ENCODE measurements at regions not wholly inside any gene's neighbourhood (a gene's known extent, or its start where the extent isn't known, plus 50 kb on each side); places are given as distances from the start of the nearest gene placed in this dataset.
"Not testable (repeated sequence)": the region's sequence is repeated elsewhere in the genome, so short reads cannot be mapped to it uniquely, and the experiment has no call there.

- not testable (repeated sequence) for DNase-seq
Measured at GRCh38 chr7:76117306-76117991, 69.5 kb downstream of the MDH2 start.

- not testable (repeated sequence) for DNase-seq
Measured at GRCh38 chr7:76118253-76119036, 70.5 kb downstream of the MDH2 start.

- no peak for DNase-seq
Measured at GRCh38 chr7:76121044-76121443, 73.1 kb downstream of the MDH2 start.

DNA sequence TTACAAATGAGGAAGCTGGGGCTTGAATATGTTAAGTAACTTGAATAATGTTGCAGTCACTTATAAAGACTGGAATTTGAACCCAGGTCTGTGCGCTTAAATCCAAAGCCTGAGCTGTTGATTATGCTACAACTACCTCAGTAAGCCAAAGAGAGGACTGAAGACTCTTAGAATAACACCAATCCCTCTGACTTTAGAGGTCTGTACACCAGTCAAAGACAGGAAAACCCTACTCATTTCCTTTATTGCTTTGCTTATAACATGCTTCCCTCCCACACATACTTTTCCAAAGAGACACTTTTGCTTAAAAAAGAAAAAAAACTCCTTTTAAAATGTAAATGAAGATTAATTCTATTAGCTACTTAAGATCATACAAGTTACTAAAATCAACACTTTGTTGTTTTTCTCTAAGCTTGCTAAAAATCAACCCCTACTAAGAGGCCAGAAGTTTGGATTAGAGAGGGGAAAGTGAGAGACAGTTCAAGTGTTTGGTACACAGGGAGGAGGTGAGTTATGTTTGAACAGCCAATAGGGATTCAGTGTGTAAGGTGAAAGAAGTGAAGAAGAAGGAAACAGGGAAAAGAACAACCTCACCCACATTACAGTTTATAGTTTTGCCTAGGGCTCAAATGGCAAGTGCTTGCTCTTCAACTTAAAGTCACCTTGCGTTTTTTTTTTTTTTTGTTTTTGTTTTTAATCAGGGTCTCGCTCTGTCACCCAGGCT is 74.8 kb downstream of the MDH2 start:
- DNase-seq: peak; percentile 13

- DNase-seq: no peak
Measured at GRCh38 chr7:76123316-76123715, 75.4 kb downstream of the MDH2 start.

DNA sequence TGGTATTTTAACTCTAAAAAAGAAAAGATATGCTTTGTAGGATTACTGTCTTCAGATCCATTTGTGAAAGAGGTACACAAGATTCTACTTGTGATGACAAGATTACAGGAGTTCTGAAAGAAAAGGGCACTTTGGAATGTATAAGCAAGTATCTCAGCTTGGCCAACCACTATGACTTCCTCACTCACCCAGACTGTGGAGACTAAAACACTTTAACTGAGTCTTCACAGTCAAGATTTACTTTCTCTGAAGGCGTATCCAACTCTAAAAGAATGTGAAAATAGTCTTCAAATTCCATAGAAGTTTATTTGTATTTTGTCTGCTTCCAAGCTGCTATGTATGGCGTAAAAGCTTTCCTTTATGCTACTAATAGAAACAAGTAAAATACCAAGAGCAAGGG is 76.1 kb upstream of the SRRM3 start:
- no peak for DNase-seq

DNA sequence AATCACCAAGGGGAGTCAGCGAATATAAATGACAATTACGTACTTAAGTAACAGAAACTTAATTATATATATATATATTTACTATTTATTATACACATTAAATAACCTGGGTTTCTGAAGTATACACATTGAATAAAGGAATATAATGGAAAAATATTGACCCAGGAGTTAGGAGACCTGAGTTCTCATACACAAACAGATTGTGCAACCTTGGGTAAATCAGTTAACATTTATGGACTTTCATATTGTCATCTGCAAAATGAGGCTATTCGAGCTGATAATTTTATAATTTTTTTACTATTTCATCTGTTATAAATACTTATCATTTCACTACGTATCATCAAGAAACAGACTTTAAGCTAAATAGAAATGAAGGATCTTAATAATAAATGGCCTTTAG is 75.1 kb upstream of the SRRM3 start:
- no peak for DNase-seq

- no peak for DNase-seq
Measured at GRCh38 chr7:76129366-76129765, 72.3 kb upstream of the SRRM3 start.

- DNase-seq: no peak
Measured at GRCh38 chr7:76129836-76130235, 71.9 kb upstream of the SRRM3 start.

GRCh38 chr7:76130661-76131060 is 71.0 kb upstream of the SRRM3 start:
- DNase-seq: not testable (repeated sequence)

- not testable (repeated sequence) for DNase-seq
Measured at GRCh38 chr7:76131887-76132286, 69.8 kb upstream of the SRRM3 start.

- no peak for DNase-seq
Measured at GRCh38 chr7:76133164-76133775, 68.4 kb upstream of the SRRM3 start.

DNA sequence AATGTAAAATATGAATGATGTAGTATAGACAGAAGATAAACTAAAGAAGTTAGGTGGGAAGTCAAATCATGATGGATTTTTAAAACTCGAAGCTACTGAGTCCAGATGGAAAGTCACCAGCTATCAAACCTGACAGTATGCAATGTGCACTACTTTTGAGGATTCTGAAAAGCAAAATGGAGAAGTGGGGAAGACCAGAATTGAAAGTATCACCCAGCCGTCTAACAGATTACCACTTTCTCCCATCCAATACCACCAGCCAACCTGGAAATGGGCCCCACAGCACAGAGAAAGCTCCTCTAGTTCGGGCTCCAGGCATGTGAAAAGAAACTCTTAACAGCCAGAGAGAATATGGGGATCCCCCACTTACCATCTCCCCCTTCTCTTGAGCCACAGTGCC is 67.9 kb upstream of the SRRM3 start:
- no peak for DNase-seq

DNA sequence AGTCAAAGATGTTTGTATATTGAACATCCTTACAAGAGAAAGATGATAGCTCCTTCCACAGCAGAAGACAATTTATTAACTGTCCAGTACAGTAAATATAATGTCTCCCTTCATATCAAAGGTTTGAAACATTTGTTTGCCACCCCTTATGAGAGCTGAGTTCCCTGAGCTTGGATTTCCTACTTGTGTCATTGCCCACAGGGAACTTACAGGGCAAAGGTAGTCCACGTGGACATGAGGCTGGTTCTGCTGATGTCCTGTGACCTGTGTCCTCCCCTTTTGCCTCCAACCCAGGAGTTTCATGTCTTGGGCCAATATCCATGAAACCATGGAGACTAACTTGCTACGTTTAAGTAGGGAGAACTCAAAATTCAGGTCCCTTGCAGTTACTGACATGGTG is 66.4 kb upstream of the SRRM3 start:
- not testable (repeated sequence) for DNase-seq

DNA sequence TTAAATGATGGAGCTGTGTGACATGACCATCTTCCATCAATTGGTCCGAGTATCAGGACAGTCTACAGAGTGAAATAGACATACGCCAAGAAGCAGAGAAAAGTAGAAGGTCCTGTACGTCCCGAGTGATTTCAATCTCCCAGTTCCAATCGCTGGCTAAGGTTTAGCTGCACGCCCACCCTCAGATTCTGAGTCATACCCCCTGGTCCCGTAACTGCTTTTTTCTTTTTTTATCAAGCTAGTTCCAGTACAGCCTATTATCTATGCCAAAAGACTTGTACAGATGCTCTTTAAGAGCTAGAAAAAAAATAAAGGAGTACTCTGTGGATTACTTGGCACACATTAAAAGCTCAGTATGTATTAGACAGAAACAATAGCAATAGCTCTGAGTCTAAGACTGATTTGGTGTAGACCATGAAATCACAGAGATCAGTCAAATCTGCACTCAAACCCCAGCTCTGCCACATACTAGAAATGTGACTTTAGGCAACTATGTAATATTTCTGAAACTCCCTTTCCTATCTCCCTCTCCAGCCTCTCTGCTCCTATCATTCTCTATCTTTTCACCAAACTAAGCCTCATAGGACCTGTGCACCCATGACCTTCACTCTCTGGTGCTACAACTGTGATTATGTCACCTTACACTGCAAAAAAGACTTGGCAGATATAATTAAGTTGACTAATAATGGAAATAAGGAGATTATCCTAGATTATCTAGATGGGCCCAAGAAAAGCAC is 63.0 kb upstream of the SRRM3 start:
- not testable (repeated sequence) for DNase-seq

- no peak for DNase-seq
Measured at GRCh38 chr7:76139670-76140069, 62.0 kb upstream of the SRRM3 start.

DNA sequence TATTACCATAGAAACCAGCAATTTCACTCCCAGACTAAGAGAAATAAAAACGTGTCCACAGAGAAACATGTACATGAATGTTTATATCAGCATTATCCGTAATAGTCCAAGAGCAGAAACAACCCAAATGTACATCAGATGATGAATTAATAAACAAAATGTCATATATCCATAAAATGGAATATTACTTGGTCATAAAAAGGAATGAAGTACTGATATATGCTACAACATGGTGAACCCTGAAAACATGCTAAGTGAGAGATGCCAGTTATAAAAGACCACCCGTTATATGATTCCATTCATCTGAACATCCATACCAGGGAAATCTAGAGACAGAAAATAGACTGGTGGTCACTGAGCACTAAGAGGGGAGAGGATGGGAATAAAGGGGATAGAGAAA is 61.4 kb upstream of the SRRM3 start:
- DNase-seq: not testable (repeated sequence)

DNA sequence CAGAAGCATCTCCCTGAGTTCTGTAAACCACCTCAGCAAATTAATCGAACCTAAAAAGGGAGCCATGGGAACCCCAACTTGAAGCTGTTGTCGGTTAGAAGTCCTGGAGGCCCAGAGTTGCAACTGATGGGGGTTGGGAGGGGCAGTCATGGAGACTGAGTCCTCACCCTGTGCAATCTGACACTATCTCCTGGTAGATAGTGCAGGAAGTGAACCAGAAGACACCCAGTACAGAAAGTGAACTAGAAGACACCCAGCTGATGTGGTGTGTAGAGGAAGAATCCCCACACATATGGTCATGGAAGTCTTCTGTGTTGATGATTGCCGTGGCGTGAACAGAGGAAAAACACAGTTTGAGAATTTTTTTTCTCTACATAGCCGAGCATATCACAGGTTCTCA is 58.8 kb upstream of the SRRM3 start:
- DNase-seq: no peak

GRCh38 chr7:76144664-76145270 is 56.9 kb upstream of the SRRM3 start:
- DNase-seq: not testable (repeated sequence)

- DNase-seq: no peak
Measured at GRCh38 chr7:76146374-76146773, 55.3 kb upstream of the SRRM3 start.

- DNase-seq: not testable (repeated sequence)
Measured at GRCh38 chr7:76148947-76149346, 52.7 kb upstream of the SRRM3 start.
